Astrocyte (in vitro differentiated cells and primary cell): ENCODE measurements at regions not wholly inside any gene's neighbourhood (a gene's known extent, or its start where the extent isn't known, plus 50 kb on each side); places are given as distances from the start of the nearest gene placed in this dataset.
"Not testable (repeated sequence)": the region's sequence is repeated elsewhere in the genome, so short reads cannot be mapped to it uniquely, and the experiment has no call there.

Source experiments
- DNase-seq: peaks from one replicate; pipeline ENCODE4 v3.0.0-alpha.2; 2010; ENCODE audit warnings: low read depth
- FAIRE-seq: peaks from 2 replicates; lab custom pipeline; 2011; peaks lifted over from hg19 to GRCh38; lab: Jason Lieb, UNC
- H2AFZ ChIP-seq: 2 replicates; pipeline ENCODE4 v1.6.0; 2012; ENCODE audit warnings: low read depth, low read length, inconsistent platforms
- H3K27ac ChIP-seq: 2 replicates; pipeline ENCODE4 v1.5.1; 2011; ENCODE audit warnings: low read depth, low read length, inconsistent platforms
- H3K27me3 ChIP-seq: 2 replicates; pipeline ENCODE4 v1.6.0; 2011; ENCODE audit warnings: low read length, inconsistent platforms; ENCODE audit not compliant: insufficient read depth
- H3K36me3 ChIP-seq: 2 replicates; pipeline ENCODE4 v1.5.1; 2011; ENCODE audit warnings: low read length, inconsistent platforms; ENCODE audit not compliant: insufficient read depth
- H3K4me1 ChIP-seq: 2 replicates; pipeline ENCODE4 v1.5.1; 2011; ENCODE audit warnings: low read length, inconsistent platforms; ENCODE audit not compliant: insufficient read depth
- H3K4me2 ChIP-seq: 2 replicates; pipeline ENCODE4 v1.6.0; 2012; ENCODE audit warnings: low read length, inconsistent platforms
- H3K4me3 ChIP-seq: 2 replicates; pipeline ENCODE4 v1.5.1; 2011; ENCODE audit warnings: low read depth, mild to moderate bottlenecking, low read length, inconsistent platforms; ENCODE audit not compliant: insufficient read depth
- H3K79me2 ChIP-seq: 2 replicates; pipeline ENCODE4 v1.6.0; 2012; ENCODE audit warnings: mild to moderate bottlenecking, low read length, inconsistent platforms; ENCODE audit not compliant: insufficient read depth
- H3K9ac ChIP-seq: 2 replicates; pipeline ENCODE4 v1.6.0; 2012; ENCODE audit warnings: mild to moderate bottlenecking, low read length, inconsistent platforms
- H3K9me3 ChIP-seq: 2 replicates; pipeline ENCODE4 v1.5.1; 2012; ENCODE audit warnings: low read depth, mild to moderate bottlenecking, low read length, inconsistent platforms; ENCODE audit not compliant: insufficient read depth
- H4K20me1 ChIP-seq: 2 replicates; pipeline ENCODE4 v1.6.0; 2012; ENCODE audit warnings: low read length, inconsistent platforms; ENCODE audit not compliant: insufficient read depth
- H3K27ac Mint-ChIP-seq: one replicate; pipeline ENCODE4 v1.8.0; 2021; ENCODE audit warnings: mild to moderate bottlenecking, mixed read lengths; ENCODE audit not compliant: unreplicated experiment
- H3K27me3 Mint-ChIP-seq: one replicate; pipeline ENCODE4 v1.8.0; 2021; ENCODE audit warnings: low read depth, mixed read lengths; ENCODE audit not compliant: unreplicated experiment
- H3K36me3 Mint-ChIP-seq: one replicate; pipeline ENCODE4 v1.8.0; 2021; ENCODE audit warnings: low read depth, mixed read lengths; ENCODE audit not compliant: unreplicated experiment
- H3K4me1 Mint-ChIP-seq: one replicate; pipeline ENCODE4 v1.8.0; 2021; ENCODE audit warnings: low read depth, mixed read lengths; ENCODE audit not compliant: unreplicated experiment
- H3K4me3 Mint-ChIP-seq: one replicate; pipeline ENCODE4 v1.8.0; 2021; ENCODE audit warnings: mild to moderate bottlenecking, moderate library complexity, mixed read lengths; ENCODE audit not compliant: unreplicated experiment
- H3K9me3 Mint-ChIP-seq: one replicate; pipeline ENCODE4 v1.8.0; 2021; ENCODE audit warnings: mild to moderate bottlenecking, mixed read lengths; ENCODE audit not compliant: unreplicated experiment

DNA sequence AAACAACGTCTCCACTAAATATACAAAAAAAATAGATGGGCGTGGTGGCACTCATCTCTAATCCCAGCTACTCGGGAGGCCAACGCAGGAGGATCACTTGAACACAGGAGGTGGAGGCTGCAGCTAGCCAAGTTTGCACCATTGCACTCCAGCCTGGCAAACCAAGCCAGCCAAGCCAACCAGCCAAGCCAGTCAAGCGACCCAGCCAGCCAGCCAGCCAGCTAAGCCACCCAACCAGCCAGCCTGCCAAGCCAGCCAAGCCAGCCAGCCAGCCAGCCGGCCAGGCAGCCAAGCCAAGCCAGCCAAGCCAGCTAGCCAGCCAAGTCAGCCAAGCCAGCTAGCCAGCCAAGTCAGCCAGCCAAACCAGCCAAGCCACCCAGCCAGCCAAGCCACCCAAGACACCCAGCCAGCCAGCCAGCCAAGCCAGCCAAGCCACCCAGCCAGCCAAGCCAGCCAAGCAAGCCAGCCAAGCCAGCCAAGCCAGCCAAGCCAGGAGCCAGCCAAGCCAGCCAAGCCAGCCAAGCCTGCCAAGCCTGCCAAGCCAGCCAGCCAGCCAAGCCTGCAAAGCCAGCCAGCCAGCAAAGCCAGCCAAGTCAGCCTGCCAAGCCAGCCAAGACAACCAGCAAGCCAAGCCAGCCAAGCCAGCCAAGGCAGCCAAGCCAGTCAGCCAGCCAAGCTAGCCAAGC lies 342.2 kb upstream of the PLGLB2 start:
- H3K27me3 Mint-ChIP-seq, H3K79me2 ChIP-seq, H3K27me3 ChIP-seq, H3K9me3 ChIP-seq, H3K4me1 Mint-ChIP-seq, H3K4me2 ChIP-seq, H3K4me3 ChIP-seq, H3K36me3 ChIP-seq, FAIRE-seq, H3K9ac ChIP-seq, H3K27ac ChIP-seq, H3K36me3 Mint-ChIP-seq, H4K20me1 ChIP-seq, H2AFZ ChIP-seq, H3K27ac Mint-ChIP-seq, H3K9me3 Mint-ChIP-seq, H3K4me3 Mint-ChIP-seq, DNase-seq, H3K4me1 ChIP-seq: not testable (repeated sequence)

- not testable (repeated sequence) for H3K79me2 ChIP-seq, DNase-seq, H3K27me3 ChIP-seq, H2AFZ ChIP-seq, H3K4me3 Mint-ChIP-seq, H3K9me3 ChIP-seq, H3K36me3 Mint-ChIP-seq, H4K20me1 ChIP-seq, FAIRE-seq, H3K27me3 Mint-ChIP-seq, H3K27ac Mint-ChIP-seq, H3K36me3 ChIP-seq, H3K9me3 Mint-ChIP-seq, H3K27ac ChIP-seq, H3K4me1 ChIP-seq, H3K4me2 ChIP-seq, H3K4me1 Mint-ChIP-seq, H3K9ac ChIP-seq, H3K4me3 ChIP-seq
These were observed 341.3 kb upstream of the PLGLB2 start for GRCh38 chr2:87406406-87407175.

GRCh38 chr2:87409601-87410000 lies 338.3 kb upstream of the PLGLB2 start:
- H3K27ac ChIP-seq, H3K36me3 ChIP-seq, H3K36me3 Mint-ChIP-seq, H4K20me1 ChIP-seq, H3K9me3 Mint-ChIP-seq, H3K27me3 Mint-ChIP-seq, H2AFZ ChIP-seq, DNase-seq, H3K27ac Mint-ChIP-seq, H3K4me1 Mint-ChIP-seq, H3K4me3 ChIP-seq, FAIRE-seq, H3K4me3 Mint-ChIP-seq, H3K4me2 ChIP-seq, H3K79me2 ChIP-seq, H3K9ac ChIP-seq, H3K27me3 ChIP-seq, H3K4me1 ChIP-seq, H3K9me3 ChIP-seq: not testable (repeated sequence)

GRCh38 chr2:87410371-87410770 lies 337.5 kb upstream of the PLGLB2 start:
- not testable (repeated sequence) for H3K9me3 ChIP-seq, H3K36me3 Mint-ChIP-seq, H4K20me1 ChIP-seq, H3K4me3 Mint-ChIP-seq, H3K4me1 Mint-ChIP-seq, DNase-seq, H2AFZ ChIP-seq, FAIRE-seq, H3K4me3 ChIP-seq, H3K4me1 ChIP-seq, H3K9me3 Mint-ChIP-seq, H3K4me2 ChIP-seq, H3K27ac Mint-ChIP-seq, H3K9ac ChIP-seq, H3K27me3 Mint-ChIP-seq, H3K27me3 ChIP-seq, H3K36me3 ChIP-seq, H3K79me2 ChIP-seq, H3K27ac ChIP-seq

GRCh38 chr2:87412036-87412820 lies 335.7 kb upstream of the PLGLB2 start:
- H3K9me3 ChIP-seq, H3K27me3 ChIP-seq, H3K27ac Mint-ChIP-seq, H3K9ac ChIP-seq, H2AFZ ChIP-seq, H3K27ac ChIP-seq, FAIRE-seq, H3K36me3 ChIP-seq, H4K20me1 ChIP-seq, DNase-seq, H3K4me3 Mint-ChIP-seq, H3K4me2 ChIP-seq, H3K27me3 Mint-ChIP-seq, H3K4me3 ChIP-seq, H3K9me3 Mint-ChIP-seq, H3K4me1 Mint-ChIP-seq, H3K4me1 ChIP-seq, H3K79me2 ChIP-seq, H3K36me3 Mint-ChIP-seq: not testable (repeated sequence)
